OCI-LY7 (cell line): ENCODE measurements at regions not wholly inside any gene's neighbourhood (a gene's known extent, or its start where the extent isn't known, plus 50 kb on each side); places are given as distances from the start of the nearest gene placed in this dataset.

Experiments used
- BruUV-seq: library from RNA; stranded (reverse); fragments of 400-500 nt; replicated peaks from 2 replicates; lab custom pipeline; 2021; lab: Mats Ljungman, UMichigan
- CTCF ChIA-PET: fragments of 300-600 bp; sonication (Branson Sonifier 250); formaldehyde crosslinking; loops from one replicate; lab custom pipeline; 2022; ENCODE audit warnings: antibody characterized with exemption; ENCODE audit not compliant: unreplicated experiment; lab: Charles Lee
- POLR2A ChIA-PET: fragments of 300-600 bp; sonication (Branson Sonifier 250); formaldehyde crosslinking; loops from one replicate; lab custom pipeline; 2022; ENCODE audit warnings: antibody characterized with exemption; lab: Charles Lee
- DNase-seq: peaks from one replicate; pipeline ENCODE4 v3.0.0-alpha.2; 2015; ENCODE audit warnings: low spot score
- H2AFZ ChIP-seq: fragments of 200-600 bp; sonication (generic), shearing (Covaris generic); 2 replicates; pipeline ENCODE4 v1.6.1; 2014; ENCODE audit warnings: mild to moderate bottlenecking, antibody characterized with exemption, low read length, moderate library complexity
- H3K27ac ChIP-seq: fragments of 200-600 bp; sonication (generic); 2 replicates; pipeline ENCODE4 v1.5.1; 2014; ENCODE audit warnings: mixed run types, low read depth, mild to moderate bottlenecking, moderate library complexity, low read length, inconsistent platforms; ENCODE audit not compliant: poor library complexity, severe bottlenecking
- H3K36me3 ChIP-seq: fragments of 200-600 bp; sonication (generic); 2 replicates; pipeline ENCODE4 v1.6.1; 2014; ENCODE audit warnings: mild to moderate bottlenecking, antibody characterized with exemption, low read length, moderate library complexity, mixed read lengths; ENCODE audit not compliant: insufficient read depth
- H3K4me1 ChIP-seq: fragments of 200-600 bp; sonication (generic); 2 replicates; pipeline ENCODE4 v1.5.1; 2014; ENCODE audit warnings: mild to moderate bottlenecking, low read length; ENCODE audit not compliant: insufficient read depth, poor library complexity, severe bottlenecking
- H3K4me2 ChIP-seq: fragments of 200-600 bp; sonication (generic); 2 replicates; pipeline ENCODE4 v1.6.1; 2014; ENCODE audit warnings: mild to moderate bottlenecking, low read length
- H3K4me3 ChIP-seq: fragments of 200-600 bp; sonication (generic); 2 replicates; pipeline ENCODE4 v1.5.1; 2014; ENCODE audit warnings: mild to moderate bottlenecking, low read depth, low read length; ENCODE audit not compliant: poor library complexity, severe bottlenecking
- H3K79me2 ChIP-seq: fragments of 200-600 bp; sonication (generic); 2 replicates; pipeline ENCODE4 v1.6.1; 2016; ENCODE audit warnings: low read depth, mild to moderate bottlenecking, low read length, moderate library complexity, mixed read lengths; ENCODE audit not compliant: insufficient read depth
- H3K9me2 ChIP-seq: fragments of 200-600 bp; sonication (generic); 2 replicates; pipeline ENCODE4 v1.6.1; 2016; ENCODE audit warnings: mild to moderate bottlenecking, low read length, mixed read lengths; ENCODE audit not compliant: insufficient read depth
- H3K9me3 ChIP-seq: fragments of 200-600 bp; sonication (generic); 2 replicates; pipeline ENCODE4 v1.6.1; 2014; ENCODE audit warnings: mild to moderate bottlenecking, mixed run types, low read length, mixed read lengths
- H4K20me1 ChIP-seq: fragments of 200-600 bp; sonication (generic); 2 replicates; pipeline ENCODE4 v1.6.1; 2014; ENCODE audit warnings: mild to moderate bottlenecking, antibody characterized with exemption, low read length, moderate library complexity, mixed read lengths; ENCODE audit not compliant: insufficient read depth
- EZH2phosphoT487 ChIP-seq: fragments of 200-600 bp; sonication (generic); IDR thresholded peaks from 2 replicates; pipeline ENCODE4 v1.6.1; 2018; ENCODE audit warnings: low read depth, borderline replicate concordance, mild to moderate bottlenecking, mixed run types, antibody characterized with exemption, low read length, moderate library complexity, mixed read lengths
- intact Hi-C: fragments of 100-400 bp; cut with micrococcal nuclease; formaldehyde crosslinking; loops from one replicate; pipeline ENCODE4 v1.10.0; 2022; ENCODE audit not compliant: unreplicated experiment
- TF ChIP-seq, protein P1 (sequence below): fragments of 200-600 bp; sonication (generic); conservative IDR thresholded peaks from 2 replicates; pipeline ENCODE4 v1.5.1; 2014; ENCODE audit warnings: mild to moderate bottlenecking, antibody characterized with exemption, low read length, moderate library complexity, mixed read lengths

GRCh38 chr2:67812682-67813081 is 250.1 kb downstream of the C1D start:
- Histone ChIP-seq H3K4me3 (no peak overlapping the region), H4K20me1 (no peaks in the 10 kb centered on the region), H3K9me2 (no peaks in the 10 kb centered on the region), H3K36me3 (no peaks in the 10 kb centered on the region), H2AFZ (no peak overlapping the region), H3K27ac (no peak overlapping the region), H3K4me2 (no peak overlapping the region), H3K4me1 (no peaks in the 10 kb centered on the region), H3K79me2 (no peaks in the 10 kb centered on the region), H3K9me3 (no peaks in the 10 kb centered on the region)
- CTCF ChIA-PET = no interaction called here
- no peak for TF ChIP-seq EZH2phosphoT487
- TF ChIP-seq, protein P1, sequence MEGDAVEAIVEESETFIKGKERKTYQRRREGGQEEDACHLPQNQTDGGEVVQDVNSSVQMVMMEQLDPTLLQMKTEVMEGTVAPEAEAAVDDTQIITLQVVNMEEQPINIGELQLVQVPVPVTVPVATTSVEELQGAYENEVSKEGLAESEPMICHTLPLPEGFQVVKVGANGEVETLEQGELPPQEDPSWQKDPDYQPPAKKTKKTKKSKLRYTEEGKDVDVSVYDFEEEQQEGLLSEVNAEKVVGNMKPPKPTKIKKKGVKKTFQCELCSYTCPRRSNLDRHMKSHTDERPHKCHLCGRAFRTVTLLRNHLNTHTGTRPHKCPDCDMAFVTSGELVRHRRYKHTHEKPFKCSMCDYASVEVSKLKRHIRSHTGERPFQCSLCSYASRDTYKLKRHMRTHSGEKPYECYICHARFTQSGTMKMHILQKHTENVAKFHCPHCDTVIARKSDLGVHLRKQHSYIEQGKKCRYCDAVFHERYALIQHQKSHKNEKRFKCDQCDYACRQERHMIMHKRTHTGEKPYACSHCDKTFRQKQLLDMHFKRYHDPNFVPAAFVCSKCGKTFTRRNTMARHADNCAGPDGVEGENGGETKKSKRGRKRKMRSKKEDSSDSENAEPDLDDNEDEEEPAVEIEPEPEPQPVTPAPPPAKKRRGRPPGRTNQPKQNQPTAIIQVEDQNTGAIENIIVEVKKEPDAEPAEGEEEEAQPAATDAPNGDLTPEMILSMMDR = no peak
- BruUV-seq = no TSS peak
- POLR2A ChIA-PET = interaction anchor here (0.6 kb wide), 1 partner anchor 25 kb away, joined by 3 read pairs; no protein-coding TSS in a partner anchor
- no peak for DNase-seq
- intact Hi-C loops = no loop called here

DNA sequence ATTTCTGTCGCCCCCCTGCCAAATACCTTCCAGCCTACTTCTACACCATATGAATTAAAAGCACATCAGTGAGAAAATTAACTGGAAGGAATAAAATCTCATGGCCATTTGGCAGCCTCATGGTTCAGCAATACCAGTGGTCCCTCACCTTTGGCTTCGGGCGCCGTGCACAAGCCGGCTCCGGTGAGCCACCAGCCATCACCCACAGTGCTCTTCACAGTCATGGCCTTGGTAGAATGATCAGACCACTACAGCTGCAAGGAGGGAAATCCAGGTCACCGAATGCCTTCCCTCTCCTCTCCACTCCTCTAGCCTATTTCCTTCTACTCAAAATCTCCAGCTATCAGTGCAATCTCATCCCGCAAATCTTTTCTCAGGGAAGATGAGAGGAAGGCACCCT is 239.1 kb downstream of the C1D start:
- CTCF ChIA-PET = no interaction called here
- H3K4me2 ChIP-seq = no peak overlapping the region

GRCh38 chr2:67824186-67824585 is 238.6 kb downstream of the C1D start:
- H3K27ac ChIP-seq = no peak overlapping the region
- CTCF ChIA-PET = no interaction called here

More for the DNA sequence above, 239.1 kb downstream of the C1D start:
- no TSS peak for BruUV-seq
- H3K9me3 ChIP-seq = no peaks in the 10 kb centered on the region
- peaks cover 17% of the 10 kb centered on the region for H3K4me1 ChIP-seq
- no peak for TF ChIP-seq EZH2phosphoT487
- TF ChIP-seq, protein P1 = no peak
- no peaks in the 10 kb centered on the region for H4K20me1 ChIP-seq
- H3K9me2 ChIP-seq = no peaks in the 10 kb centered on the region
- no peaks in the 10 kb centered on the region for H3K79me2 ChIP-seq
- POLR2A ChIA-PET = interaction anchor here (0.6 kb wide), 1 partner anchor 14 kb away, joined by 3 read pairs; no protein-coding TSS in a partner anchor
- no peak for DNase-seq
- H2AFZ ChIP-seq = no peak overlapping the region
- no peaks in the 10 kb centered on the region for H3K36me3 ChIP-seq
- H3K27ac ChIP-seq = no peak overlapping the region
- H3K4me3 ChIP-seq = no peak overlapping the region
- intact Hi-C loops = no loop called here

More at GRCh38 chr2:67824186-67824585, 238.6 kb downstream of the C1D start:
- Histone ChIP-seq H3K36me3 (no peaks in the 10 kb centered on the region), H3K4me2 (no peak overlapping the region), H4K20me1 (no peaks in the 10 kb centered on the region), H2AFZ (0 out of 2 replicates have a peak overlapping the region, but pooled peaks have one; percentile 12), H3K4me1 (peaks cover 17% of the 10 kb centered on the region), H3K4me3 (no peak overlapping the region), H3K9me2 (no peaks in the 10 kb centered on the region), H3K79me2 (no peaks in the 10 kb centered on the region), H3K9me3 (no peaks in the 10 kb centered on the region)
- intact Hi-C loops = no loop called here
- POLR2A ChIA-PET = no interaction called here
- TF ChIP-seq, protein P1 = no peak
- no peak for TF ChIP-seq EZH2phosphoT487
- no peak for DNase-seq
- BruUV-seq = no TSS peak
